ENCODE measurements at regions not wholly inside any gene's neighbourhood (a gene's known extent, or its start where the extent isn't known, plus 50 kb on each side); places are given as distances from the start of the nearest gene placed in this dataset.

DNA sequence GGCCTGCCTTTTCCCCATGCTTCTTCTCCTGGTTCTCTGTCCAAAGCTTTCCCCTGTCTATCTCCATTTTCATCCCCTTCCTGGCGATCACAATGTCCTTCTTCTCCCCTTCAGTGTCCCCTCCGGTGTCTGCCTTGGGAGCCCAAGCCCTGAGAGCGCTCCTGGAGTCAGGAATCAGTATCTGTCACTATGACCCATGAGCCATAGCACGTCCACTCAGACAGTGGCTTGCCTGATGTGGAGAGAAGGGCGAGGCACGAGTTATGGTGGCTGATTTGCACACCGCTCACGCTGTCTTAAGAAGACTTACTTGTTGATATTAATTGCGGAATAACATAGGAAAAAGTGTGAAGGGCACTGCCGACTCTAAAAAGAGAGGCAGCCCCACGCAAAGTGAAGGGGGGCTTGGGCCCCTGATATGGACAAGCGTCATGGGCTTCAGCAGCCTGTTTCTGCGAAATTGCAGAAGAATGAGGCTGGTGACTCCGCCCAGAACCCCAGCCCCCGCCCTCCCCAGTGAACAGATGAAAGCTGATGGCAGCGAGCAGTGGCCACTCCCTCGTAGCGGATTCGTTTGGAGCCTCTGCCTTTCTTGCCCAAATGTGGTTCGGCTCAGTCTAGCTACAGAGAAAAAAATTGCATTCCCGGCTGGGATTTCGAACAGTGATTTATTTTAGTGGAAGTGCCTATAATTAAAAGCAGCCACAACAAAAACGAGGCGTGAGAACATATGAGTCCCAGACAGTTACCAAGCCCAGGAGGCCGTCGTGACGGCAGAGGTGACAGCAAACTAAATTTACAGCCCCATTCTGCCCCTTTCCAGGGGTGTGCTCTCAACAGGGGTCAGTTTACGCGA lies 149.8 kb downstream of the ICE1 start:
- TF ChIP-seq, protein P1, sequence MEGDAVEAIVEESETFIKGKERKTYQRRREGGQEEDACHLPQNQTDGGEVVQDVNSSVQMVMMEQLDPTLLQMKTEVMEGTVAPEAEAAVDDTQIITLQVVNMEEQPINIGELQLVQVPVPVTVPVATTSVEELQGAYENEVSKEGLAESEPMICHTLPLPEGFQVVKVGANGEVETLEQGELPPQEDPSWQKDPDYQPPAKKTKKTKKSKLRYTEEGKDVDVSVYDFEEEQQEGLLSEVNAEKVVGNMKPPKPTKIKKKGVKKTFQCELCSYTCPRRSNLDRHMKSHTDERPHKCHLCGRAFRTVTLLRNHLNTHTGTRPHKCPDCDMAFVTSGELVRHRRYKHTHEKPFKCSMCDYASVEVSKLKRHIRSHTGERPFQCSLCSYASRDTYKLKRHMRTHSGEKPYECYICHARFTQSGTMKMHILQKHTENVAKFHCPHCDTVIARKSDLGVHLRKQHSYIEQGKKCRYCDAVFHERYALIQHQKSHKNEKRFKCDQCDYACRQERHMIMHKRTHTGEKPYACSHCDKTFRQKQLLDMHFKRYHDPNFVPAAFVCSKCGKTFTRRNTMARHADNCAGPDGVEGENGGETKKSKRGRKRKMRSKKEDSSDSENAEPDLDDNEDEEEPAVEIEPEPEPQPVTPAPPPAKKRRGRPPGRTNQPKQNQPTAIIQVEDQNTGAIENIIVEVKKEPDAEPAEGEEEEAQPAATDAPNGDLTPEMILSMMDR (IDR thresholded peaks at IDR 0.05; ENCODE audit: extremely low read depth, missing control alignments) = no peak
- DNase-seq (ENCODE audit: low spot score) = no peak

DNA sequence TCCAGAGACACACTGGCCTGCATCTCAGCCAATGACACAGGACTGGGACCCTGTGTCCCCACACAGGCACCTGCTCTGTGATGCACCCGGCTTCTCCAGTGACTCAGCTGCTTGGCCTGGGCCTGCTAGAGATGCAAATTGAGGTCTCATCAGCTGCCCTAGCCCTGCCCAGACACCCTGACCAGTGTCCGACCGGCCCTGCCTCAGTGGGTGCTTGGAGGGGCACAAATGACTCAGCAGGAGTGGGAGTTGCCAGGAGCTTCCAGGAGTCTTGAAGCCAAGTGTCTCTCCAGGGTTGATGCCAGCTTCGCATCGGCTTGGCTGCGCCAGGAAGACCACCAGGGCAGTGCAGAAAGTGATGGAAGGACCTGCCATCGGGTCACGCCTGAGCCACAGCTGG lies 148.2 kb downstream of the ICE1 start:
- TF ChIP-seq, protein P1 (IDR thresholded peaks at IDR 0.05; ENCODE audit: extremely low read depth, missing control alignments) = no peak
- DNase-seq (ENCODE audit: low spot score) = no peak

DNA sequence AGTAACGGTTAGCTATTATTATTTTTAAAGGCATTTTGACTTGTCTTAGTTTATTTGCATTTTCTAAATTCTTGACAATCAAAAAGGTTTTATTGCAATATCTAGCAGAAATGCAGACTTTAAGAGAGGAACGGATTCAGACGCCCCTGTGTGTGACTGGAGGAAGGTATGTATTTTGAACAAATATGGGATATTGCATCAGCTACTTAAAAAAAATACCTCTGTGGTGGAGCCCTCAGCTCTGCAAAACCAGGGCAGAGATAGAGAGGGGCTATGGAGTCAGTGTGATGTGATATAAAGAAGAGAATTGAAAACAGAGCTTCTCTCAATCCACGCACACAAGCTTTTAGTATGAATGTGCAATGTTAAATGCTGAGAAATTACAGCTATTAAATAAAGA lies 142.4 kb downstream of the ICE1 start:
- no peak for DNase-seq (ENCODE audit: low spot score)
- TF ChIP-seq, protein P1 (IDR thresholded peaks at IDR 0.05; ENCODE audit: extremely low read depth, missing control alignments) = no peak

DNA sequence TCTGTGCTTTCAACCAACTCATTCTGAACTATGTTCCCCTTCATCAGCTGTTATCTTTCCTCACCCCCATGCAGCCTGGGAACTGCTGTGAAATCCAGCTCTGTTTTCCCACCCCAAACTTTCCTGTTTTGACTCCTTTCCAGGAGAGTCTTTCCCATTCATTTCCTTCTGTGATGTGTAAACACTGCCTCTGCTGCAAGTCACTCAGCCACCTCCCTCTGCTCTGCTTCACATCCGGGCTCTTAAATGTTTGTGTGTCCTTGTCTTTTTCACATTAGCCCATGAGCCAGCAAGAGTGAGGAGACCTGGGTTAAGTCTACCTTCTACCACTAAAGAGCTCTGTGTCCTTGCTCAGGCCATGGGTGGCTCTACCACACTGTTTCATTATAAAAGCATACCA lies 137.5 kb downstream of the ICE1 start:
- TF ChIP-seq, protein P1 (IDR thresholded peaks at IDR 0.05; ENCODE audit: extremely low read depth, missing control alignments) = no peak
- no peak for DNase-seq (ENCODE audit: low spot score)

DNA sequence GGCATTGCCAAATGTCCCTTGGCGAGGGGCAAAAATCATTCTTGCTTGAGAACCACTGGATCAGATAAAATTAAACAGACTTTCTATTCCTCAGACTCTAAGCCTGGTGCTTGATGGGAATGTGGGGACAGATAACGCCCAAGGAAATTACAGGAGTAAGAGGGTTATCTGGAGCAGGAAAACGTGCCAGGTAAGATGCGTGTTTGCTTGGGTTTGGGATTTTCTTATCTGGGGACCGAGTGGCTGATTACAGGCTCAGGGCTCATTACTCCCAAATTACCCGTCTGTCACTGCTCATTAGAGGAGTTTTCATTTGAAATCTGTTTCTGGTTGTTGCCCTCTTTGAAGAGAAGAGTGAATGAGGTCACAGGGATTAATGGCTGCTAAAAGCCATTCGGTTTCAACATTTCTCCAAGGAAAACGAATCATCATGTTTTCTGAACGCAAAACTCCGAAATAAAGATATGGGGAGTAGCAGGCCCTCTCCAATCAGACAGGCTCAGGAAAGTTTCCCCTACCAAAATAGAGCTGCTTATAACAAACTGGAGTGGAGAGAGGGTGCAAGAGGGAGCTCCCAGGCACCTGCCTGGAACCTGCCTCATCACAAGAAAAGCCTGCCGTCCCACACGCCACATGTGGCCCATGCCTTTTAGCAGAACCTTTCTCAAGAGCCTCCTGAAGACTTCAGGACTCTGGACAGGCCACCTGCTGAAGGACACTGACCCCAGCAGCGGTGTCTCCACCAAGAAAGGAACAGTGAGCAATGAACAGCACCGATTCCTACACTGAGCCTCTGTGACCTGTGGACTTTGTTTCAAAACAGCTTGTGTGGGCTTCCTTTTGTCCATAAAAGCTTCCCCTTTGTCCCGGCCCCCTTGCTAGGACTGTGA lies 136.4 kb downstream of the ICE1 start:
- TF ChIP-seq, protein P1 (IDR thresholded peaks at IDR 0.05; ENCODE audit: extremely low read depth, missing control alignments) = no peak
- DNase-seq (ENCODE audit: low spot score) = no peak

DNA sequence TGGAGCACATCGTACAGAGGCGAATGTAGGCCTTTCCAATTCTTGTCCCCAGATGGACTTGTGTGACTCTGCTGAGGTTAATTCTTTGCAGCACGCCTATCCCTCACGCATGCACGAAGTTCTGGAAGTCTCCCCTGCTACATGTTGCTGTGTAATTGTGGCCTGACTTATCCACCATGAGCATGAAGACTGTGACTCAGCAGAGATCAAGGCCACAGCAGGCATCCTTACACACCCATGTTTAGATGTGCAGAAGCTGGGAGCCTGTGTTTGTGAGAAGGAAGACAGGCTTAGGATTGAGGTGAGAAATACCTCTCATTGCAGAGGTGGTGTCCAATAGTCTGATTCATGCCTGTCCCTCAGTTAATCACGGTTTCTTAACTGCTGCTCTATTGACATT lies 135.6 kb downstream of the ICE1 start:
- no peak for DNase-seq (ENCODE audit: low spot score)
- TF ChIP-seq, protein P1 (IDR thresholded peaks at IDR 0.05; ENCODE audit: extremely low read depth, missing control alignments) = no peak

DNA sequence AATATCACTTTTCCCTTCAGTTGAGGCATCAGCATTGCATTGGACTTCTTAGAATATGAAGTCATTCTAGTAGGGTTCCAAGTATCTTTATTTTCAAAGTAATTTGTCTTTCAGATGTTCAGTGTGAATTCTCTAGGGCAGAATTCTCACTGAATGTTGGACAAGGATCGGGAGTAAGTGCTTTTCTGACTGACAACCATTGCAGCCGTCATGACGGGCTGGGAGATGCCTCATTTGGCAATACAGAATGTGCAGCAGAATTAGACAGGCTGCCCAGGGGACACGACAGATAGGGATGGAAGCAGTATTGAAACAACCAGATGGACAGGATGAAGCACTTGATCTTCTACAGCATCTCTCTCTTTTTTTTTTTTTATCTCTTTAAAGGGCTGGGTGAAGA lies 129.0 kb downstream of the ICE1 start:
- DNase-seq (ENCODE audit: low spot score) = no peak
- TF ChIP-seq, protein P1 (IDR thresholded peaks at IDR 0.05; ENCODE audit: extremely low read depth, missing control alignments) = no peak
